Astrocyte (in vitro differentiated cells and primary cell): ENCODE measurements at regions not wholly inside any gene's neighbourhood (a gene's known extent, or its start where the extent isn't known, plus 50 kb on each side); places are given as distances from the start of the nearest gene placed in this dataset.

Source experiments
- CTCF ChIP-seq: IDR thresholded peaks from 2 replicates; pipeline ENCODE4 v1.5.1; 2011; ENCODE audit warnings: low read depth, mild to moderate bottlenecking, inconsistent platforms, low read length, moderate library complexity; ENCODE audit not compliant: insufficient read depth
- EZH2 ChIP-seq: IDR thresholded peaks from 2 replicates; pipeline ENCODE4 v1.6.1; 2012; ENCODE audit warnings: mild to moderate bottlenecking, low read length, inconsistent platforms; ENCODE audit not compliant: insufficient read depth

DNA sequence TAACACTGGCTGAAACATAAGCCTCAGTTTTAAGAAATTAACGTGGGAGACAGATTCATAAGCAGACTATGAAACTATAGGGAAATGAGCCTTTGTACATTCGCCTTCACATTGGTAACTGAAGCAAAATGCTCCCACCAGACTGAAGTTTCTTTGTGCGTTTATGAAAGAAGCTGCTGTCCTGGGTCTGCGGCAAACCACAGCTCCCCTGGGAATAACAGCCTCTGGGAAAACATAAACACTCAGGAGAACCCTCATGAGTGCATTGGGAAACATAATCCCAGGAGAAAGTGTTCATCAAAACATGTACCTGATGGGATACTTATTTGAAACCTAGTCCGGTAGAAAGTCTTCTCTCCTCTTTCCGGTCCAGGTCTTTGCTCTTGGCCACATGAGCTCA, 193.1 kb upstream of the LARGE1 start:
- TF ChIP-seq CTCF = no peak
- no peak for TF ChIP-seq EZH2
